Lung (tissue), 11 donors: ENCODE measurements at regions not wholly inside any gene's neighbourhood (a gene's known extent, or its start where the extent isn't known, plus 50 kb on each side); places are given as distances from the start of the nearest gene placed in this dataset.

ENCODE experiments used
- ATAC-seq: fragments of 200-7000 bp; cut with Tn5 transposase; one replicate; pipeline ENCODE4 v1.9.1; 2020; ENCODE audit warnings: moderate number of reproducible peaks; ENCODE audit not compliant: insufficient read depth, low FRiP score
- DNase-seq, 3 donors: peaks; one replicate each; pipeline ENCODE4 v3.0.0-alpha.2; 2013 to 2017
- H3K27ac ChIP-seq, 2 donors: one replicate each; pipeline ENCODE4 v1.5.1; 2013; ENCODE audit warnings: mild to moderate bottlenecking in 2 of 2, moderate library complexity in 2 of 2, control low read depth in 1 of 2, inconsistent platforms in 1 of 2, low read depth in 1 of 2, low read length in 1 of 2
- H3K27me3 ChIP-seq, 3 donors: one replicate each; pipeline ENCODE4 v1.5.1; 2013; ENCODE audit warnings: low read length in 2 of 3; ENCODE audit not compliant: control insufficient read depth in 3 of 3, insufficient read depth in 3 of 3
- H3K36me3 ChIP-seq, 4 donors: one replicate each; pipeline ENCODE4 v1.5.1; 2013; ENCODE audit warnings: low read length in 4 of 4, mild to moderate bottlenecking in 1 of 4, moderate library complexity in 1 of 4; ENCODE audit not compliant: control insufficient read depth in 4 of 4, insufficient read depth in 4 of 4
- H3K4me1 ChIP-seq, 5 donors: one replicate each; pipeline ENCODE4 v1.5.1; 2013; ENCODE audit warnings: low read length in 5 of 5, mild to moderate bottlenecking in 2 of 5, moderate library complexity in 1 of 5; ENCODE audit not compliant: control insufficient read depth in 5 of 5, insufficient read depth in 5 of 5
- H3K4me3 ChIP-seq: one replicate; pipeline ENCODE4 v1.5.1; 2013; ENCODE audit warnings: mild to moderate bottlenecking, control low read depth, moderate library complexity
- H3K9ac ChIP-seq, 2 donors: one replicate each; pipeline ENCODE4 v1.5.1; 2013; ENCODE audit warnings: low read length in 2 of 2, control low read depth in 1 of 2; ENCODE audit not compliant: insufficient read depth in 1 of 2
- H3K9me3 ChIP-seq, 4 donors: one replicate each; pipeline ENCODE4 v1.5.1; 2013; ENCODE audit warnings: low read length in 3 of 4, mild to moderate bottlenecking in 1 of 4, moderate library complexity in 1 of 4; ENCODE audit not compliant: control insufficient read depth in 4 of 4, insufficient read depth in 3 of 4
- WGBS, 2 donors: extraction: QIAGEN DNeasy Blood & Tissue Kit; methylation state at CpG; one replicate each; pipeline ENCODE4 v1.1.7; 2013; 5-methylcytosine and 5-hydroxymethylcytosine counted together
- TF ChIP-seq, protein P1 (sequence below): IDR thresholded peaks from 2 replicates; pipeline ENCODE4 v1.5.1; 2012; ENCODE audit warnings: mild to moderate bottlenecking; ENCODE audit errors: control extremely low read depth, extremely low read depth
- donor health status: control.
- donor health status: control.
- donor health status: Bipolar disorder and iron deficiency.
- donor health status: healthy.
- donor health status: DM: yes; HTN: yes; CAD: no.

GRCh38 chr14:38915125-38915524 is 187.9 kb downstream of the SEC23A start:
- 90 to 96% methylated on average over 1 of the region's 1 CpG for WGBS, 2 donors
- peaks cover 0 to 2% (median 0%) of the 10 kb centered on the region in 4 donors for H3K9me3 ChIP-seq

DNA sequence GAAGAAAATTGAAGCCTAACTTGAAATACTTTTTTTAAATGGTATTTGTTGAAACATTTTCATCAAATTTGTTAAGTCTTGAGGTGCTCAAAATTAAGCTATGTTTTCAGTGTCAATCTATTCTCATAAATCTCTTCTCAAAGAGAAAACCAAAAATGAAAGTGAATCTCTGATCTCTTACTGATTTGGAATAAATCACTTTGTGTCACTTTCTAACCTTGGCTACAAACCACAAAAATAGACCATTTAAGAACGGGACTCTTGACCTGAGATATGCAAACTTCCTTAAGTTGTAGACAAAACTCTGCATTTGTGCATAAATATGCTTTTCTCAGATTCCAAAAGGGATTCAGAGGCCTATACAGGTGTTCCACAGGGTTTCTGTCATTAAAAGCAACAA is 192.9 kb downstream of the SEC23A start:
- H3K9ac ChIP-seq = no peak overlapping the region
- H3K4me1 ChIP-seq = peaks cover 0 to 3% (median 0%) of the 10 kb centered on the region in 5 donors
- H3K27me3 ChIP-seq = no peaks in the 10 kb centered on the region
- no peaks in the 10 kb centered on the region for H3K36me3 ChIP-seq
- no peaks in the 10 kb centered on the region for H3K9me3 ChIP-seq
- TF ChIP-seq, protein P1, sequence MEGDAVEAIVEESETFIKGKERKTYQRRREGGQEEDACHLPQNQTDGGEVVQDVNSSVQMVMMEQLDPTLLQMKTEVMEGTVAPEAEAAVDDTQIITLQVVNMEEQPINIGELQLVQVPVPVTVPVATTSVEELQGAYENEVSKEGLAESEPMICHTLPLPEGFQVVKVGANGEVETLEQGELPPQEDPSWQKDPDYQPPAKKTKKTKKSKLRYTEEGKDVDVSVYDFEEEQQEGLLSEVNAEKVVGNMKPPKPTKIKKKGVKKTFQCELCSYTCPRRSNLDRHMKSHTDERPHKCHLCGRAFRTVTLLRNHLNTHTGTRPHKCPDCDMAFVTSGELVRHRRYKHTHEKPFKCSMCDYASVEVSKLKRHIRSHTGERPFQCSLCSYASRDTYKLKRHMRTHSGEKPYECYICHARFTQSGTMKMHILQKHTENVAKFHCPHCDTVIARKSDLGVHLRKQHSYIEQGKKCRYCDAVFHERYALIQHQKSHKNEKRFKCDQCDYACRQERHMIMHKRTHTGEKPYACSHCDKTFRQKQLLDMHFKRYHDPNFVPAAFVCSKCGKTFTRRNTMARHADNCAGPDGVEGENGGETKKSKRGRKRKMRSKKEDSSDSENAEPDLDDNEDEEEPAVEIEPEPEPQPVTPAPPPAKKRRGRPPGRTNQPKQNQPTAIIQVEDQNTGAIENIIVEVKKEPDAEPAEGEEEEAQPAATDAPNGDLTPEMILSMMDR = no peak
- H3K4me3 ChIP-seq = no peak overlapping the region
- ATAC-seq (no peak), DNase-seq (no peak)
- WGBS, 2 donors = 10 to 21% methylated on average over 1 of the region's 1 CpG
- H3K27ac ChIP-seq = no peak overlapping the region

More at GRCh38 chr14:38915125-38915524, 187.9 kb downstream of the SEC23A start:
- peaks cover 0 to 3% (median 0%) of the 10 kb centered on the region in 5 donors for H3K4me1 ChIP-seq
- TF ChIP-seq, protein P1 = no peak
- no peak overlapping the region for H3K4me3 ChIP-seq
- ATAC-seq (no peak), DNase-seq (no peak)
- no peak overlapping the region for H3K27ac ChIP-seq
- no peaks in the 10 kb centered on the region for H3K36me3 ChIP-seq
- peaks cover 0 to 3% (median 0%) of the 10 kb centered on the region in 3 donors for H3K27me3 ChIP-seq
- H3K9ac ChIP-seq = no peak overlapping the region

DNA sequence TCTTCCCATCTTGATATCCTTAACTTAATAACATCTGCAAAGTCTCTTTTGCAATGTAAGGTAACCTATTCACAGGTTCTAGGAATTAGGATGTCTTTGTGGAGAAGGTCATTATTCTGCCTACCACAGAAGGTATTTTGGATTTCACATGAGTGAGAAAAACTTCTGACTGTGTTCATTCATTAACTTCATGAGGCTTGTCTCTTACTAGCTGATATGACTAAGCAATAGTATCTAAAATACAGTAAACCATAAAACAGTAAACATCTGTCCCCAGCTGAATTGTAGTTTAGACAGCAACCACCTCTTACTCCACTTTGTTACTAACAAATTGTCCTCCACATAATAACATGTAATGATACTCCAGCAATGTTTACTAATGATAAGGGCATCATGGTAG is 198.1 kb downstream of the SEC23A start:
- DNase-seq (no peak), ATAC-seq (no peak)
- Histone ChIP-seq H3K4me3 (no peak overlapping the region), H3K27ac (no peak overlapping the region), H3K9ac (no peak overlapping the region), H3K9me3 (no peaks in the 10 kb centered on the region), H3K4me1 (no peaks in the 10 kb centered on the region), H3K27me3 (no peaks in the 10 kb centered on the region), H3K36me3 (no peaks in the 10 kb centered on the region)
- TF ChIP-seq, protein P1 = no peak

DNA sequence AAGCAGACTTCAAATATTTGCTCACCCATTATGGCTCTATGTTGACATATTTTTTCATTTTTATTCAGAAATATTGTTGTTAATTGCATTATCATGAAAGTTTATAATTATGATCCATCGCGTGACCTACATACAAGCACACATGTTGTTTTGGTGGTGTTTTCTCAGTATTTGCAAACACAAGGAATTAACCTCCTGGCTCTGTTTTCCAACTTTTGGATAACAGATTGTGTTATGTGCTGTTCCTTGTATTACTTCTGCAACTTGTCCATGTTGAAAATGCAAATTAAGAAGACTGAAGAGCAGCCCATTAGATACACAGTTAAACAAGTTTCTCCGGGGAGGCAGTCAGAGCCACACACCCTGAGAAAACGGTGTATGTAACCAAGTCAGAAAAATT is 201.2 kb downstream of the SEC23A start:
- H3K4me3 ChIP-seq = no peak overlapping the region
- H3K27me3 ChIP-seq = no peaks in the 10 kb centered on the region
- no peaks in the 10 kb centered on the region for H3K9me3 ChIP-seq
- no peaks in the 10 kb centered on the region for H3K36me3 ChIP-seq
- ATAC-seq = no peak
- H3K4me1 ChIP-seq = no peaks in the 10 kb centered on the region
- no peak overlapping the region for H3K9ac ChIP-seq
- no peak for DNase-seq
- no peak overlapping the region for H3K27ac ChIP-seq
- 93% methylated on average over 4 of the region's 4 CpGs for WGBS, 2 donors
- TF ChIP-seq, protein P1 = no peak
